HG03039 (cell line): ENCODE measurements at regions not wholly inside any gene's neighbourhood (a gene's known extent, or its start where the extent isn't known, plus 50 kb on each side); places are given as distances from the start of the nearest gene placed in this dataset.
A peak's percentile ranks its signal among the peaks of the same experiment; 100 is the strongest.

Experiments used
- ATAC-seq: cut with Tn5 transposase; IDR thresholded peaks from one replicate; pipeline ENCODE4 v1.9.1; 2021; ENCODE audit warnings: mild to moderate bottlenecking, moderate library complexity; ENCODE audit not compliant: unreplicated experiment

DNA sequence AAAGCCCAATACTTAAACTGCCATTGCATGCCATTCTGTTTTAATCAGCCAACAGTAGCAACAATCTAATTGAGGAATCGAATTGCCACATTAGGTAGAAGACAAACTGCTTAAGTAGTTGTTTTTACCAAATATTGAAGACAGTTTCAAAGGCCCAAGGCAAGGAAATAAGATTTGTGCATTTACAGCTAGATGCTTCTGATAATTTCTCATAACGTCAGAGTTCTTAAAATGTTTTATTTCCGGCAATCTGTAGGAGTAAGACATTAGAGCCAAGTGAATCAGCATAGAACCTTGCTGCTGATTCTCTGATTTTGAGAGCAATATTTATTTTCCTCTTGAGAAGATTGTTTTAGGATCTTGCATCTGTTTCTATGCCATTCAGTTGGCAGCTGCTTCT is 174.3 kb downstream of the RBM43 start:
- ATAC-seq, result no peak

DNA sequence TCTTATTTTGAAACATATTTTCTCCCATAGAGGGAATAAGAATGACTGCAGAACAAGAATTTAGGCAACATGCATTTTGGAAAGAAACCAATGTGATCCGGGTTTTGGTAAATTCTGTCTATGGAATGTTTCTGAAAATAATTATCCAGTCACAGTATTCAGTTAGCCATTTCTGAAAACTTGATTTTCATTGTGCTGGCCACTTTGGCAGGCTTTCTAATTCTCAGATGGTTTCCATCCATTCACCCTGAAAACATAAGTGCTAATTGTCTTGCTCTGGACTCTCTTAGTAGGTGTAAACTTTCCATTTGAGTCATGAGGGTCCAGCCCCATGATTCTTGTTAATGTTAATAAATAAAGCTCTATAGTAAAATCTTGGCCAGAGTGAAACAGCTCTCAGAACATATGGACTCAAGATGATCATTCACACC is 176.5 kb downstream of the RBM43 start:
- ATAC-seq, result no peak

DNA sequence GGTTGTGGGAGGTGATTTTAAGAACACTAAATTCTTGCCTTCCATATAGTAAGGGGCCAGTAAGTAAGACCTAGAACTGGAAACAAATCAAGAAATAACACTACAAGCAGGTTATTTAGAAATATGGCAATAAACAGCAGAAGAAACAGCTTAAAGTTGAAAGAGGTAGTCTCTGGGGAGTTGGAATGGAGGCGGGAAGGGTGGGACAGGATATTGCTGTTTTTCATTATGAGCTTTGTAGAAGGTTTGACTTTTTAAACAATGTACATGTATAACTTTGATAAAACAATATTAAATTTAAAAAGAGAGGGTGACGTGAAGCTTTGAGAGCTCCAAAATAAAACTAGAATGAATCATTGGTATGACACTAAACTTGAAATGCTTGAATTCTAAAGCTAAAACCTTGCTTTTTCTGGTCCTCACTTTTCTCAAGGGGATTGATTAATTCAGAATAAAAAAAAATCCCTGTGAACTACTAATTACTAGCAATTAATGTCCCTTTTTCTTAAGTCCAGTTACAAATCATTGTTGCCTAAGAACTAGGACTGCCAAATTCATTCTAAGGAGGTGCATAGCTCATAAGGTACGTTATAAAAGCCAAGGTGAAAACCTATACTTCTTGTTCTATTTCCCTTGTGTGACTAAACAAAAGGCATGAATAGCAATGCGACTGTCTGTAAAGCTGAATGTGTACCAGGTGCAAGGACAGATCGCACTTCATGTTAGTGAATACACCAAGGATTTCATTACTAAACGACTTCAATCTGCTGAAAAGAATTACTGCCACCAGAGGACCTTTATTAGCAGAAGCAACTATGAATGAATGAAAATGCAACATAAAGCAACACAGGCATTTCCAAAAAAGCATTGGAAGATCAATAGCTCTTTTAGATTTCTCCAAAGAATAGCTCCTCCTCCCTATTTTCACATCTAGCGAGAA is 177.5 kb downstream of the RBM43 start:
- no peak for ATAC-seq

DNA sequence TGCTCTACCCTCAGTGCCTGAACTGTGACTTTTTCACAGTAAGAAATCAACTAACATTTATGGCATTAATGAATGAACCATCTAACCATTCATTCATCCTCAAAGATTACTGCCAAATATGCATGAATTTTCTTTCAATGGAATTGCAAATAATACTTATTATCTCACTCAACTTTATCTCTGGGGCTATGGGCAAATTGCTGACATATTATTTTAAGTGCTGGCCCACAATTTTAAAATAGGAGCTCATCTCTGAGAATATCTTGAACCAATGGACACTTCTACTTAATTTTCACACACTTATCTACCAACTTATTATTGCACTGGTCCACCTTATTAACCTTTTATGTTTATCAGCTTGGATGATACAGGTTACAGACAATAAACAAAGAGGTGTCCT is 182.8 kb downstream of the RBM43 start:
- ATAC-seq, result no peak

DNA sequence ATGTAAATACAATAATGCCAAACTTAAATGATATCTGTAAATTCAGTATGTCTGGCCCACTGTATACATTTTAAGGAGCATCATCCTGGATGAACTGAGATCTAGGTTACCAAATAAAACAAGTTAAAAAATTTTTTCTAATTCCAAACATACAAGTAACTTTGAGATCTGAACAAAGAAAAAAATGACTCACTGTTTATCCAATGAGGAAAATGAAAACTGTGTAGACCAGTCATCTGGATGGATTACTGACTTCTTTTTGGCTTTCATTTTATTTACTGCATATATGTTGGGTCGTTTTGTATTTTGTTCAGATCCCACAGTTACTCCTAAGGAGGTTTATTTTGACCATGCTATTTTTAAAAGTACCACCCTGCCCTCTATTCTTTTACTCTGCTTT is 189.8 kb downstream of the RBM43 start:
- ATAC-seq, result no peak

DNA sequence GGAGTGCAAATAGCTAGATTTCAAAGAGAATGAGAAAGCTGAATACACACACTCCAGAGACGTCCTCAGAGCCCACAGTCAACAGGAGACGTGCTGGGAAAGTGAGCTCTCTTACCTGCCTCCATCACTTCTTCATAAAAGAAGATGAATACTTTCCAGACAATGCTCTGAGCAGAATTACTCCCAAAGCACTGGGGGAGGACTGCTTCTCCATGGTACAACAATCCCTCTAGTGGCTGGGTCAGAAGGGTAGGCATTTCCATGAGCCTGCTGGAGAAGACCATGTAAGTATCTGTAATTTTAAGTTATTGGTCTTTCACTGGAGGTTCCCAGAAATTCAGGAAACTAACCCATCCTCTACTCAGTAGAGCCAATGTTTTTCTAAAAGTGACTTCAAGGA is 190.3 kb downstream of the RBM43 start:
- ATAC-seq, result no peak

DNA sequence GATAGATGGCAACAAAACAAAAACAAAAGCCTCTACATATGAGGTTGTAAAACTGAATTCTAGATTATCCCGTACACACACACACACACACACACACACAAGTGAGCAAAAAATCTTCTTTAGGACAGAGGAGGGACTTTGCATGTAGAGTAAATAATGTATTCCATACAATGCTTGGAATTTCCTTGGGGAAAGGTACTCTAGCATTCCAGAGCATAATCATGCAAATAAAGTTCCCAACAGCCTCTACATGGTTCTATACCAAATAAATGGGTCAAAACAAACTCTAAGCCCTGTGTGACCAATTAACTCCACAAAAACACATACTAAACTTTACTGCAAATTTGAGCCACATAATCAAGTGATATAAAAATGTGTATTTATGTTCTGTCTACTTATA is 191.4 kb downstream of the RBM43 start:
- no peak for ATAC-seq

DNA sequence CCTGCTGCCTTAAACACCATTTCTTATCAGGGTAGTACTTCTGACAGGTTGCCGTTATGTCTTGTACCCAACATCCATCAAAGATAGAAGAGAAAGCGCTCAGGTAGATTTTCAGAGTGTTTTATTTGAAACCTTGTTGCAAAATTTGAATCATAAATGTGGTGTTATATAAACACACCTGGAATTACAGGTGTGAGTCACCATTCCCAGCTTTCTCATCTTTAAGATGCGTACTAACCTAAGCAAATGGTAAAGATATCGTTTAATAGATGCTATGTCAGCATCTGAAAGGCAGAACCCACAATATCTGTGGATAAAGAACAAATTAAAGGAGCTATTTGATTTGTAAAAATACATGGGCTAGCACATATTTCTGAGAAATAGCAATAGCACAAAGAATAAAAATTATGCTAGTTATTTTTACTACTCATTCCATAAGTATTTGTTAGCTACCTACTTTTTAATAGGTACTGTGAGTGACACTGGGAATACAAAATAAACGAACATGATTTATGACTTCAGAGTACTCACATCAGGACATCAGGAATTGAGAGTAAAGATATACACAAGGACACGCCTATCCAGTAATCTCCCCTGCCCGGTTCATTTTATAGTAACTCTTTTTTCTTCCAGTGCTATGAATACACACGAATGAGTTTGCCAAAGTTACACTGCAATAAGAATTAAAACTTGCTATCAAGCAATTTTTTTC is 193.8 kb downstream of the RBM43 start:
- no peak for ATAC-seq

DNA sequence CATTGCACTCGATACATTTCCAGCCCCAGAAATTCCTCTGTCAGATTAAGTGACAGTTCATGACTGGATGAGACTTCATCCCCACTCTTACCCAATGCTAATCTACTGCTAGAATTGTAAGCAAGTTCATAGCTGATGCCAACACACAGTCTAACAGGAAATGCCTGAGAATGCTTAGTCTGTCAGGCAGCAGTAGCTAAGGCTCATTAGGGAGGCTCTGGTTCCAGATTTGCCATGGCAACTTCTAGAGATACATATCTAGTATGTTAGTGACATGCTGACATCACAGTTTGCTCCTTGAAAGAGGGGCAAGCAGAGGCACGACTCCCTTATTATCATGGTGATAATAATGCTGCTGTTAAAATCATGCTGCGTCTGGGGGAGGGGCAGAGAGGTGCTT is 198.4 kb downstream of the RBM43 start:
- ATAC-seq, result no peak

DNA sequence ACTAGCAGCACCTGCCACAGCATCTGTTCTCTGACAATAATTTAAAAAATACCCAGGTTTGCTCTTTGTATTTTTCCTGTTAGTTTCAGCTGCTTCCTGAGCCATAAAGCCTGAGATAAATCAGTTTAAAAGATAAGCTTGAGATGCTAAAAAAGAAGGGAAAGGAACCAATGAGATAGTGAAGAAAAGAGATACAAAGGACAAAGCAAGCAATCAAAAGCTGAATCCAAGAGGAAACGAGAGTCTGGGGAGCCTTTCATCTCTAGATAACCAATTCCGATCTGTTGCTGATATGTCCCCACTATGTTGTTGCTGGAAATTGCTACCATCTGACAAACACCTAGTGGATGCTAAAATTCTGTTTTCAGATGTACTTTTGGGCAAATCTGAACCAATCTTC is 201.4 kb downstream of the RBM43 start:
- ATAC-seq, result no peak

DNA sequence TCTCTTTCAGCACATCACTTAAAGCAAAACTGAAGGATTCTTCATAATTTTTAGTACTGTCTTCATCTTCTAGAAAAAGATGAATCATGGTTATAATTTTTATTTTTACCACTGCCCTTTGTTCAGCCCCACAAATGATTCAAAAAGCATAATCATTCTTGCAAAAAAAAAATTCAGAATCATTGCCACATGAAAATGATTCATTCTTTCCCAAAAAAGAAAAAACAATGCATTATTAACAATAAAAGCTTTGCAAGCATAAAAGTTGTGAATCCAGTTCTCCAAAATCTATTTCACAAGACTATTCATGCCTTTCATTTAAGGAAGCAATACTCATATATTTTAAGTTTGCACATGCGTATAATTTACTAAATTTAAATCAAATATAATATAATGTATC is 204.8 kb downstream of the RBM43 start:
- no peak for ATAC-seq

DNA sequence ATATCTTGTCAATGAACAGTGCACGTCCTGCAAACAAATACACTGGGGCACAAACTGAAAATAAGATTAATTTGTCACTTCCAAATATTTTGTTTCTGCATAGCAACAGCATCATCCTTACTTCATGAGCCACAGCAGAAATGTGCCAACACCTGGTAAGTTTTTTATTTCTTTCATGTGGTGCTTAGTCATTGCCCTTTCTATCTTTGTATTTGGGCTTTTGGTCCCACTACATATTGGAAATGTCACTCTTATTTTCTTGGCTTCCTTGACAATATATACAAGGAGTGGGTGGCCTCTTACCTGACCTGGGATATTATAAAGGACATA is 208.0 kb downstream of the RBM43 start:
- no peak for ATAC-seq

DNA sequence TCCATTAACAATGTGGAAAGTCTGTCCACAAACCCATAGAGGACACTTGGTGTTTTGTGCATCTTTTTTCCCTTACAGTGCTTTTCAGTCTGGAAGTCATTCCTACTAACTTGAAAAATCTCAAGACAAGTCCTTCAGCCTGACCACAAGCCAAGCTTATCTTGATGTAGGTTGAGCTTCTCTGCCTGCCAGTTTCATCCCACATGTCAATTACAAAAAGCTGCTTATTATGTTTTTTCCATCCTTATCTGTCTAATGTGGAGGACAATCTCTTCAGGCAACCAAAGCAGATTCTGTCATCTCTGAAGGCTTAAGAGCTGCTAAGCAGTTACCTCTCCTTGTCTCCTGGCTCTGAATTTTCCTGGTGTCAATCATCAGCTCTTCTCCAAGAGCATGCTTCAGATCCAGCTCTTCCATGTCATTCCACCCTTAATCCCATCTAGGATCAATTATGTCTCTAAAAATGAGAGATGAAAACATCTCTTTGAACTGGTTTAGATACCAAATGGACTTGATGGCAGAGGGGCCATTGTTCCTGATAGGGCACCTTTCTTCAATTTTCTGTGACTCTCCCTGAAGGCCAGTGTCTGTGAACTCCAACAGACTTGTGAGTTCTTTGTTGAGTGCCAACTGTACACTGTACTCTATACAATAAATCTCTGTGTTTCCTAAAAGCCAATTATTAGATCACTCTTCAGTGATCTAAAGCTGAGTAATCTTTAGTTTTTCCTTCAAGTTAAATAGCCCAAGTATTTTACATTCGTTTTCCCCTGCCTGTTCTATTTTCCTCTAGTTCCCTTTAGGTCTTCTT is 208.6 kb downstream of the RBM43 start:
- ATAC-seq, result no peak

DNA sequence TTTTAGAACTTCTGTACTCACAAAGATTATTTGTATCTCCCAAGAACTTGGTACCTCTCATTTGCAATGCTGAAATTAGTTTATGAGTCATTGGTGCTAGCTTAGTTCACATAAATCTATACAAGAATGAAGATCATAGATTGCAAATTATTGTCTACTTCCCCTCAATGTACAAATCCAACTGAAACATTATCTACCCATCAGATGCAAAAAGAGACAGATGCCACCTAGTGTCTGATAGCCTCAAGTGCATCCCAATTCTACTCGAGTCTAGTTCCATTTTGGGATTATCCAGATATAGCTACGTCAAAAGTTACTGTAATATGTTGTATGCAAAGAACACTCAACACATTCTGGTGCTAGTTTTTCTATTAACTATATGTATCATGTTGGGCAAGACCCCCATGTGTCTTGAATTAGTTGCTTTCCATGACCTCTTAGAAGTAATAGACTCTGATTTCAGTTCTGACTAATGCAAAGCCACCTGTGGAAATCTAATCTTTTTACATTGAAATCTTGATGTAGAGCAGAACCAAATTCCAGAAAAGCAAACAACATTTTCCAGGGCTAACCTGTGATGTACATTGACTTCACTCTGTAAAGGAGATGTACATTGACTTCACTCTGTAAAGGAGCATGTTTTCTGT is 210.0 kb downstream of the RBM43 start:
- ATAC-seq, result peak; percentile 90

DNA sequence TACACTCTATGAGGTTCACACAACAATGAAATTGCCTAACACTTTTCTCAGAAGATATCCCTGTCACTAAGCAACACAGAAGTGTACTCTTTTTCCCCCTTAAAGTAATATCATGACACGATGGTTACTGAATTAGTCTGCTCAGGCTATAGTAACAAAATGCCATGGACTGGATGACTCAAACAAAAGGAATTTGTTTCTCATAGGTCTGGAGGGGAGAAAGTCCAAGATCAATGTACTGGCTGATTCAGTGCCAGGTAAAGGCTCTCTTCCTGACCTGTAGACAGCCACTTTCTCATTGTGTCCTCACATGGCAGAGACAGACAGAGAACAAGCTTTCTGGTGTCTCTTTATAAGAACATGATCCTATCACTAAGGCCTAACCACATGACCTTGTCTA is 211.9 kb downstream of the RBM43 start:
- ATAC-seq, result no peak

DNA sequence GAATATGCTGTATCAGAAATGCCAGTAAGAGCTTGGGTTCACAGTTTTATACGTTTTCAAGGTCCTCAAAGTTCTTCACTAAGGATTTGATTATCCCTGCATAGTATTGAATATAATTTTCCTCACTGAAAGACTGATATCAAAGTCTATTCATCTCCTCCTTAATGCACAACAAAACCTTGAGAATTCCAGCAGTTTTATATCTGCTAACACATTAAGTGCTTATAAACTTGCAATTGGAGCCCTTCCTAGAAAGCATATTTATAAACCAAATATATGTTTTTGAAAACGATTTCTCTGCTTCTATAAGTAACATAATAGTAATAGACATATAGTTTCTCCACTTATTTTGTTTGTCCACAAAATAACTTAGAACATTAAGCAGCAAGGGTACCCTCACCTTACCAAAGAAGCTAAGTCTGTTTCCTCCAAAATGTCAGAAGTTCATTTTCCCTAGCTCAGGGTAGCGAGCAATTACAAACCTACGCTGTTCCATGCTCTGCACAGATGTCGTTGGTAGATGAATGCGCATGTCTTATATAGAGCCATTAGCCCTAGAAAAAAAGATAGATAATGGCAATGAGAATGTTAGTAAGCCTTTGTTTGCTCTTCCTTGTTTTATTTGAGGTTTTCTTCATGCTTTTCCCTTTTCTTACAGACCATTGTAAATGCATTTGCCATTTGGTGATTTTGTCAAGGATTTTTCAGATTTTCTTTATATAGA is 213.2 kb downstream of the RBM43 start:
- no peak for ATAC-seq

DNA sequence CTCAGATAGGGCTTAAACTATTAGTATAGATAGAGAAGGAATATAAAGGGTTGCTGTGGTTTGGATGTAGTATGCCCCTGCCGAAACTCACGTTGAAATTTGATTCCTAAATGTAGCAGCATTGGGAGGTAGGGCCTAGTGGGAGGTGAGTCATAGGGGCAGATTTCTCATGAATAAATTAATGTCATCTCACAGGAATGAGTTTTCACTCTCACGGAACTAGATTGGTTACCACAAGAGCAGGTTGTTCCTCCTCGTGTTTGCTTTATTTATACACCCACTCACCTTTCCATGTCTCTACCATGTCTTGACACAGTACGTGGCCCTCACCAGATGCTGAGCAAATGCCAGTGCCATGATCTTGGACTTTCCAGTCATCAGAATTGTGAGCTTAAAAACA is 218.2 kb downstream of the RBM43 start:
- ATAC-seq, result no peak

DNA sequence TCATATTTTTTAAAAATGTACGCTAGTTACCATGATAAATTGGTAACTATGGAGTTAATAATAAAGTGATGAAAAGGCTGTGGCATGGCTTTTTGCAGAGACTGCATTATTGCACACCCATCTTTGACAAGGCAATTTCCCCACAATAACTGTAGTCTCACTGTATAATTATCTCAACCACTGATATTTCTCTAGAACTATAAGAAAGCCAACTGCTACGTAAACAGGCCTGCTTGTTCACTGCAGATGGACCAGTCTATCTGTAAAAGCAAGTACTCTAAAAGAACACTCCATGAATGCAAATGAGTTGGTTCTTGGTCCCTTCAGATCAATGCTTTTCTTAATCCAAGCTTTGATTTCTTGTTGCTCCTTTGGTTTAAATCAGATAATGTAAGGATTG is 218.7 kb downstream of the RBM43 start:
- ATAC-seq, result no peak

DNA sequence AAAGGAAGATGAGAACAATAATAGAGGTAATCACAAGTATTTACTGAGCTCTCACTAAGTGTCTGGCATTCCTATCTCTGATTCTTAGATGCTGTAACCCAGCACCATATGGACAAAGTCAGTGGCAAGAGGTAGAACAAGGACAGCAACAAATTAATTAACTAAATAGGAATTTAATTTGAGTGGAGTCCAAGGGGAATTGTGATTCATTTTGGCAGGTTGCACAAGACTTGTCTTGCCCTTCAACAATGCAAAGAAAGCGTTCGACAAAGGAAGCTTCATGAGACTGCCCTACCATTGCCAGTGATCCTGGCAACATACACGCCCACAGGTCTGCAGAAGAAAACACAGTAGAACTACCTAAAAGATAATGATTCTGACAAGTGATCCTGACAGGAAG is 221.6 kb downstream of the RBM43 start:
- no peak for ATAC-seq

DNA sequence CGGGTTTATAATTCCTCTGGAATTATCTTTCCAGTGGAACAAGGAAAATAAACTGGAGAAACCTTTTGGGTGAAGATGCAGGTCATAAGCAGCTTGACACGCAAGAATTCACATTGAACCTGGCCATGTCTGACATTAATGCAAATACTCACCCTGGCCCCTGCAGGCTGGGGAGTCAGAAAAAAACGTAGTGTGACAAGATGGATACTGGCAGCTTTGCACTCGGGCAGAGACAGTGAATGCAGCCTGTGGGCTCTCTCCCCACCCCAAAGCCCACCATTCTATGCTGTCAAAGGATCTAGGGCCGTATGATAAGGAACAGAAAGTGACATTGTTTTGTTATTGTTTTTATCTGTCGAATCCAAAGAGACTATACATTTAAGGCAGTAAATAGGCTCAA is 223.1 kb downstream of the RBM43 start:
- no peak for ATAC-seq
